ENCODE measurements at regions not wholly inside any gene's neighbourhood (a gene's known extent, or its start where the extent isn't known, plus 50 kb on each side); places are given as distances from the start of the nearest gene placed in this dataset.

- TF ChIP-seq EZH2phosphoT487 (IDR thresholded peaks at IDR 0.05; ENCODE audit: low read depth): no peak
- TF ChIP-seq CTCF (IDR thresholded peaks at IDR 0.05; ENCODE audit: low read depth, low read length): no peak
- Histone ChIP-seq H4K20me1 (ENCODE audit: insufficient read depth, low read length) (no peaks in the 10 kb centered on the region), H3K79me2 (ENCODE audit: low read length) (no peaks in the 10 kb centered on the region), H3K27ac (ENCODE audit: low read length) (no peak overlapping the region), H3K9ac (ENCODE audit: low read length) (no peak overlapping the region), H3K36me3 (replicated peaks; ENCODE audit: low read depth, low read length) (no peaks in the 10 kb centered on the region), H3K4me3 (ENCODE audit: low read length) (no peak overlapping the region), H2AFZ (ENCODE audit: low read depth, low read length) (no peak overlapping the region), H3K4me1 (ENCODE audit: low read length) (no peaks in the 10 kb centered on the region), H3K4me2 (ENCODE audit: low read length) (no peak overlapping the region), H3K9me3 (ENCODE audit: insufficient read depth, low read length) (no peaks in the 10 kb centered on the region), H3K27me3 (ENCODE audit: low read depth, low read length) (no peaks in the 10 kb centered on the region)
These were observed 54.0 kb upstream of the RBFOX1 start for GRCh38 chr16:7278636-7279035.

- no peak for TF ChIP-seq EZH2phosphoT487 (IDR thresholded peaks at IDR 0.05; ENCODE audit: low read depth)
- Histone ChIP-seq H3K9me3 (ENCODE audit: insufficient read depth, low read length) (no peaks in the 10 kb centered on the region), H3K79me2 (ENCODE audit: low read length) (no peaks in the 10 kb centered on the region), H3K4me3 (ENCODE audit: low read length) (no peak overlapping the region), H3K27ac (ENCODE audit: low read length) (no peak overlapping the region), H3K27me3 (ENCODE audit: low read depth, low read length) (0 out of 2 replicates have a peak, but pooled peaks cover 4% of the 10 kb centered on the region), H3K4me1 (ENCODE audit: low read length) (no peaks in the 10 kb centered on the region), H3K9ac (ENCODE audit: low read length) (no peak overlapping the region), H4K20me1 (ENCODE audit: insufficient read depth, low read length) (no peaks in the 10 kb centered on the region; the same call in 1 of the 2 replicates), H2AFZ (ENCODE audit: low read depth, low read length) (no peak overlapping the region), H3K4me2 (ENCODE audit: low read length) (no peak overlapping the region), H3K36me3 (replicated peaks; ENCODE audit: low read depth, low read length) (no peaks in the 10 kb centered on the region)
These were observed 60.0 kb upstream of the RBFOX1 start for GRCh38 chr16:7272567-7273158.

DNA sequence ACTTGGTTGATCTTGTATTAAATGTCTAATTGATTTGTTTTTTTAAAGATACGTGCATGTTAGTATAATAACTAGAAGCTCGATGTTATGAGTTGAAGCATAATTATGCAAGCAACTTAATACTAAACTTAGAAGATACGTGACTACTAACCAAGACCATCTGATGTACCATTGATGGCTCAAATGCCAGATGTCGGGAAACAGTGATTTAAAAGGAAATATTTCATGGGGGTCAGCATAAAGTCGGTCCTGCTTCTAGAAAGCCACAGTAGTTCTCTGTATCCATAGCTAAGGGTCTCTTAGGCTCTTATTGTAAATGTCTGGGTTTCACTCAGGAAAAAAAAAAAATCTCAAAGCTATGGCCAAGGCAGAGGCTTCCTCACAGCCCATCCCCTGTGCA, 61.2 kb upstream of the RBFOX1 start:
- no peak overlapping the region for H3K4me3 ChIP-seq (ENCODE audit: low read length)
- no peaks in the 10 kb centered on the region for H3K36me3 ChIP-seq (replicated peaks; ENCODE audit: low read depth, low read length)
- no peak overlapping the region for H3K9ac ChIP-seq (ENCODE audit: low read length)
- no peaks in the 10 kb centered on the region for H3K79me2 ChIP-seq (ENCODE audit: low read length)
- H3K9me3 ChIP-seq (ENCODE audit: insufficient read depth, low read length): no peaks in the 10 kb centered on the region
- no peaks in the 10 kb centered on the region for H3K4me1 ChIP-seq (ENCODE audit: low read length)
- H3K27me3 ChIP-seq (ENCODE audit: low read depth, low read length): 0 out of 2 replicates have a peak, but pooled peaks cover 4% of the 10 kb centered on the region
- no peaks in the 10 kb centered on the region; the same call in 1 of the 2 replicates for H4K20me1 ChIP-seq (ENCODE audit: insufficient read depth, low read length)
- H3K27ac ChIP-seq (ENCODE audit: low read length): no peak overlapping the region
- H3K4me2 ChIP-seq (ENCODE audit: low read length): no peak overlapping the region
- H2AFZ ChIP-seq (ENCODE audit: low read depth, low read length): no peak overlapping the region
- no peak for TF ChIP-seq CTCF (IDR thresholded peaks at IDR 0.05; ENCODE audit: low read depth, low read length)

GRCh38 chr16:7270823-7271222, 61.8 kb upstream of the RBFOX1 start:
- Histone ChIP-seq H3K4me2 (ENCODE audit: low read length) (no peak overlapping the region), H4K20me1 (ENCODE audit: insufficient read depth, low read length) (no peaks in the 10 kb centered on the region; the same call in 1 of the 2 replicates), H3K9me3 (ENCODE audit: insufficient read depth, low read length) (no peaks in the 10 kb centered on the region), H3K4me1 (ENCODE audit: low read length) (no peaks in the 10 kb centered on the region), H3K36me3 (replicated peaks; ENCODE audit: low read depth, low read length) (no peaks in the 10 kb centered on the region), H3K9ac (ENCODE audit: low read length) (no peak overlapping the region), H3K4me3 (ENCODE audit: low read length) (no peak overlapping the region), H3K27ac (ENCODE audit: low read length) (no peak overlapping the region), H3K79me2 (ENCODE audit: low read length) (no peaks in the 10 kb centered on the region), H2AFZ (ENCODE audit: low read depth, low read length) (no peak overlapping the region), H3K27me3 (ENCODE audit: low read depth, low read length) (0 out of 2 replicates have a peak, but pooled peaks cover 4% of the 10 kb centered on the region)
- TF ChIP-seq CTCF (IDR thresholded peaks at IDR 0.05; ENCODE audit: low read depth, low read length) (no peak), EZH2phosphoT487 (IDR thresholded peaks at IDR 0.05; ENCODE audit: low read depth) (no peak)
